Skin epidermis (tissue), 12 donors: ENCODE measurements at regions not wholly inside any gene's neighbourhood (a gene's known extent, or its start where the extent isn't known, plus 50 kb on each side); places are given as distances from the start of the nearest gene placed in this dataset.
"Not testable (repeated sequence)": the region's sequence is repeated elsewhere in the genome, so short reads cannot be mapped to it uniquely, and the experiment has no call there.

Experiments used
- H3K27ac ChIP-seq, 21 experiments: fragments of 200-600 bp; sonication (generic) in 11 of 21; one replicate each; pipeline ENCODE4 v1.5.0; 2020; ENCODE audit warnings: mild to moderate bottlenecking in 3 of 21, inconsistent platforms in 2 of 21, moderate library complexity in 2 of 21
- H3K4me3 ChIP-seq, 7 experiments: fragments of 200-600 bp; sonication (generic) in 2 of 7; one replicate each; pipeline ENCODE4 v1.5.0; 2020; ENCODE audit warnings: inconsistent platforms in 2 of 7, mild to moderate bottlenecking in 2 of 7, moderate library complexity in 1 of 7

GRCh38 chr21:14058566-14058965 lies 152.2 kb downstream of the LIPI start:
- H3K4me3 ChIP-seq: no peak overlapping the region
- H3K27ac ChIP-seq: no peak overlapping the region

GRCh38 chr21:14057841-14058481 lies 152.8 kb downstream of the LIPI start:
- H3K27ac ChIP-seq, H3K4me3 ChIP-seq: not testable (repeated sequence)

GRCh38 chr21:14057313-14057712 lies 153.4 kb downstream of the LIPI start:
- H3K27ac ChIP-seq: no peak overlapping the region
- no peak overlapping the region for H3K4me3 ChIP-seq

- Histone ChIP-seq H3K4me3 (no peak overlapping the region), H3K27ac (no peak overlapping the region)
Measured at GRCh38 chr21:14056771-14057191, 154.0 kb downstream of the LIPI start.

GRCh38 chr21:14055746-14056515 lies 154.8 kb downstream of the LIPI start:
- H3K27ac ChIP-seq, H3K4me3 ChIP-seq: not testable (repeated sequence)

- no peak overlapping the region for H3K27ac ChIP-seq
- no peak overlapping the region for H3K4me3 ChIP-seq
Measured at GRCh38 chr21:14054682-14055081, 156.1 kb downstream of the LIPI start.

- Histone ChIP-seq H3K27ac (no peak overlapping the region), H3K4me3 (no peak overlapping the region)
Measured at GRCh38 chr21:14050121-14050520, 160.6 kb downstream of the LIPI start.

- no peak overlapping the region for H3K4me3 ChIP-seq
- H3K27ac ChIP-seq: no peak overlapping the region
Measured at GRCh38 chr21:14046401-14046800, 164.4 kb downstream of the LIPI start.

GRCh38 chr21:14040386-14040785 lies 170.4 kb downstream of the LIPI start:
- Histone ChIP-seq H3K4me3 (no peak overlapping the region), H3K27ac (no peak overlapping the region)

- not testable (repeated sequence) for H3K27ac ChIP-seq, H3K4me3 ChIP-seq
Measured at GRCh38 chr21:14028619-14029018, 182.1 kb downstream of the LIPI start.

- Histone ChIP-seq H3K4me3 (peak overlapping the region; percentile 41 to 56 (median 46)), H3K27ac (peak overlapping the region in 6 of 21 experiments; percentile 13 to 59 (median 24))
Measured at GRCh38 chr21:14027235-14027869, 183.4 kb downstream of the LIPI start.

GRCh38 chr21:14020108-14020507 lies 190.6 kb downstream of the LIPI start:
- not testable (repeated sequence) for H3K4me3 ChIP-seq, H3K27ac ChIP-seq

GRCh38 chr21:14015841-14016240 lies 194.9 kb downstream of the LIPI start:
- not testable (repeated sequence) for H3K4me3 ChIP-seq, H3K27ac ChIP-seq

GRCh38 chr21:14013623-14014498 lies 196.9 kb downstream of the LIPI start:
- H3K27ac ChIP-seq, H3K4me3 ChIP-seq: not testable (repeated sequence)

- Histone ChIP-seq H3K4me3 (no peak overlapping the region), H3K27ac (no peak overlapping the region)
Measured at GRCh38 chr21:14013056-14013603, 197.6 kb downstream of the LIPI start.

- Histone ChIP-seq H3K4me3 (no peak overlapping the region), H3K27ac (no peak overlapping the region)
Measured at GRCh38 chr21:14012409-14012808, 198.3 kb downstream of the LIPI start.

- not testable (repeated sequence) for H3K4me3 ChIP-seq, H3K27ac ChIP-seq
Measured at GRCh38 chr21:14011751-14012150, 199.0 kb downstream of the LIPI start.

GRCh38 chr21:14011149-14011548 lies 199.6 kb downstream of the LIPI start:
- H3K4me3 ChIP-seq, H3K27ac ChIP-seq: not testable (repeated sequence)

- Histone ChIP-seq H3K4me3 (no peak overlapping the region), H3K27ac (no peak overlapping the region)
Measured at GRCh38 chr21:14010729-14011128, 200.0 kb downstream of the LIPI start.

- not testable (repeated sequence) for H3K4me3 ChIP-seq, H3K27ac ChIP-seq
Measured at GRCh38 chr21:14009990-14010389, 200.8 kb downstream of the LIPI start.
